Vagina (tissue), 2 donors: ENCODE measurements at regions not wholly inside any gene's neighbourhood (a gene's known extent, or its start where the extent isn't known, plus 50 kb on each side); places are given as distances from the start of the nearest gene placed in this dataset.

Experiments used
- DNase-seq, 2 donors: peaks; one replicate each; pipeline ENCODE4 v3.0.0-alpha.2; 2017; ENCODE audit errors: extremely low spot score in 2 of 2
- H3K27ac ChIP-seq: fragments of 200-600 bp; sonication (generic); one replicate; pipeline ENCODE4 v1.5.1; 2019
- H3K27me3 ChIP-seq: fragments of 200-600 bp; sonication (generic); one replicate; pipeline ENCODE4 v1.5.1; 2019
- H3K36me3 ChIP-seq, 2 donors: fragments of 200-600 bp; sonication (generic); one replicate each; pipeline ENCODE4 v1.5.1; 2017 to 2019
- H3K4me1 ChIP-seq: fragments of 200-600 bp; sonication (generic); one replicate; pipeline ENCODE4 v1.5.1; 2019
- H3K4me3 ChIP-seq, 2 donors: fragments of 200-600 bp; sonication (generic); 1 replicate in 1 of 2; 2 replicates in 1 of 2; pipeline ENCODE4 v1.5.1; 2016 to 2019
- H3K9me3 ChIP-seq: fragments of 200-600 bp; sonication (generic); one replicate; pipeline ENCODE4 v1.5.1; 2019
- CTCF ChIP-seq, 3 experiments: fragments of 450-650 bp in 2 of 3; fragments of 200-600 bp in 1 of 3; sonication (generic) in 1 of 3; IDR thresholded peaks; one replicate each; pipeline ENCODE4 v1.5.1; 2017 to 2019; ENCODE audit warnings: antibody characterized with exemption in 3 of 3, mild to moderate bottlenecking in 2 of 3, moderate library complexity in 2 of 3
- POLR2A ChIP-seq, 2 donors: fragments of 450-650 bp; IDR thresholded peaks; one replicate each; pipeline ENCODE4 v1.6.1; 2017; ENCODE audit warnings: antibody characterized with exemption in 2 of 2, mild to moderate bottlenecking in 2 of 2, moderate library complexity in 2 of 2
- POLR2AphosphoS5 ChIP-seq, 2 donors: sonication (generic); formaldehyde crosslinking; IDR thresholded peaks; one replicate each; pipeline ENCODE4 v1.9.0; 2017; ENCODE audit warnings: antibody characterized with exemption in 2 of 2, mild to moderate bottlenecking in 2 of 2, low read depth in 1 of 2; ENCODE audit not compliant: insufficient read depth in 1 of 2
- intact Hi-C: fragments of 100-400 bp; cut with DNase I; formaldehyde crosslinking; loops from one replicate; pipeline ENCODE4 v1.15.1; 2023

DNA sequence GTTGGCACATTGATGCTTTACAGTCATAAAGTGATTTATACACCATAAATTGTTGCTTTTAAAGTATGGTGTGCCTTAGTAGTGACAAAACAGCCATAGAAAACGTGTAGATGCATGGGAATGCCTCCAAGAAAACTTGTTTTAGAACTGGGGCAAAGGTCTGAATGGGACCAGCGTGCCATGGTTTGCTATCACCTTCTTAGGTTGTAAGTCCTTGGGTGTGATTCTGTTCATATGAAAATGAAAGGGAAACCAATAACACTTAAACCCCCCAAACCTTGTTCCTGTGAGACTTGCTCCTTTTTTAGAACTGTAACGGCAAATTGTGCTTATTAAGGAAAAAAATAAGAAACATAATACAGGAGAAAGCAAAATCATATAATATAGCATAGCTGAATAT is 603.3 kb upstream of the SLITRK6 start:
- intact Hi-C loops: no loop called here
- no peak for DNase-seq
- TF ChIP-seq CTCF (IDR thresholded peaks at IDR 0.05) (no peak), POLR2AphosphoS5 (IDR thresholded peaks at IDR 0.05; ENCODE audit: insufficient read depth in 1 of 2, low read depth in 1 of 2) (no peak), POLR2A (IDR thresholded peaks at IDR 0.05) (no peak)
- Histone ChIP-seq H3K9me3 (no peaks in the 10 kb centered on the region), H3K4me1 (no peaks in the 10 kb centered on the region), H3K27me3 (no peaks in the 10 kb centered on the region), H3K36me3 (no peaks in the 10 kb centered on the region), H3K4me3 (no peak overlapping the region), H3K27ac (no peak overlapping the region)

- H3K4me1 ChIP-seq: no peaks in the 10 kb centered on the region
- no peak for DNase-seq
- H3K4me3 ChIP-seq: no peak overlapping the region
- H3K9me3 ChIP-seq: no peaks in the 10 kb centered on the region
- H3K27ac ChIP-seq: no peak overlapping the region
- no peaks in the 10 kb centered on the region for H3K36me3 ChIP-seq
- H3K27me3 ChIP-seq: no peaks in the 10 kb centered on the region
- intact Hi-C loops: no loop called here
- TF ChIP-seq POLR2A (IDR thresholded peaks at IDR 0.05) (no peak), CTCF (IDR thresholded peaks at IDR 0.05) (no peak), POLR2AphosphoS5 (IDR thresholded peaks at IDR 0.05; ENCODE audit: insufficient read depth in 1 of 2, low read depth in 1 of 2) (no peak)
Observed at GRCh38 chr13:86403181-86403580, 604.0 kb upstream of the SLITRK6 start.

DNA sequence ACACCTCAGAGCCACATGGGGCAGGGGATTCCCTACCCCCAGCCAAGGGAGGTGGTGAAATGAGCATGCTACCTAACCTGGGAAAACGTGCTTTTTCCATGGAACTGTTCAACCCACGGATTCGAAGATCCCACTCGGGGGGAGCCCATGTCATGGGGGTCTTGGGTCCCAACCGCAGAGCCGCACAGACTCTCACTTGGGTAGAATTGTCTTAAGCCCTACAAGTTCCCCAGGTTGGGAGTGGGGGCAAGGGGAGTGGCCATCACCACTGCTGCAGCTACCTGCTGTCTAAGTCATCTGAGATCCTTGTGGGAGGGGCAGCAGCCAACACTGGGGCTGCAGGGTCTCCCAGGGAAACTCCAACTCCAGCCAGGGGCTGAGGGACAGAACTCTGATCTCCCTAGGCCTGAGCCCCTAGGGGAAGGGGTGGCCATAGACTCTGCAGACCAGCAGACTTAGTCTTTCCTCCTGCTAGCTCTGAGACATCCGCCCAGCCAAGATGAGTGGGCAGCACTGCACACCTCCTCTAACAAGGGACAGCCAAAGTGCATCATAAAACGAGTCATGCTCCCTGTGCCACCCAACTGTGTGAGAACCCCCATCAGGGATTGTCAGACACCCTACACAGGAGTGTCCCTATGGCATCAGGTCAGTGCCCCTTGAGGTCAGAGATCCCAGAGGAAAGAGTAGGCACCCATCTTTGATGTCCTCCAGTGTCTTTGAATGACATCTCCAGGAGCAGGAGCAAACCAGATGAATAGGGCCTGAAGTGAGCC is 610.4 kb upstream of the SLITRK6 start:
- Histone ChIP-seq H3K27ac (no peak overlapping the region), H3K9me3 (no peaks in the 10 kb centered on the region), H3K27me3 (no peaks in the 10 kb centered on the region), H3K4me3 (no peak overlapping the region), H3K4me1 (no peaks in the 10 kb centered on the region), H3K36me3 (no peaks in the 10 kb centered on the region)
- intact Hi-C loops: no loop called here
- no peak for TF ChIP-seq POLR2A (IDR thresholded peaks at IDR 0.05)
- TF ChIP-seq POLR2AphosphoS5 (IDR thresholded peaks at IDR 0.05; ENCODE audit: insufficient read depth in 1 of 2, low read depth in 1 of 2): no peak
- TF ChIP-seq CTCF (IDR thresholded peaks at IDR 0.05): no peak
- DNase-seq: no peak

GRCh38 chr13:86425170-86425815 is 626.1 kb upstream of the SLITRK6 start:
- Histone ChIP-seq H3K27ac (no peak overlapping the region), H3K4me3 (no peak overlapping the region), H3K36me3 (no peaks in the 10 kb centered on the region), H3K9me3 (no peaks in the 10 kb centered on the region), H3K27me3 (no peaks in the 10 kb centered on the region), H3K4me1 (no peaks in the 10 kb centered on the region)
- intact Hi-C loops: no loop called here
- DNase-seq: no peak
- TF ChIP-seq POLR2AphosphoS5 (IDR thresholded peaks at IDR 0.05; ENCODE audit: insufficient read depth in 1 of 2, low read depth in 1 of 2) (no peak), CTCF (IDR thresholded peaks at IDR 0.05) (no peak), POLR2A (IDR thresholded peaks at IDR 0.05) (no peak)

DNA sequence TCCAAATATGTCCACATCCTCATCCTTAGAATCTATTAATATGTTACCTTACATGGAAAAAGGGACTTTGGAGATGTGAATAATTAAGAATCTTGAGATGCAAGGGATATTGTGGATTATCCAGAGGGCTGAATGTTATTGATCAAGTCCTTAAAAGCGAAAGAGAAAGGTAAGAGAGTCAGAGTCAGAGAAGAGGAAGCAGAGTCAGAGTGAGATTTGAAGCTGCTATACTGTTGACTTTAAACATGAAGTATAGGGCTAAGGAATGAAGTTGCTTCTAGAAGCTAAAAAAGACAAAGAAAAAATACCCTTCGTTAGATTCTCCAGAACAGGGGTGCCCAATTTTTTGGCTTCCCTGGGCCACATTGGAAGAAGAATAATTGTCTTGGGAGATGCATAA is 627.2 kb upstream of the SLITRK6 start:
- H3K27me3 ChIP-seq: no peaks in the 10 kb centered on the region
- intact Hi-C loops: no loop called here

More for the DNA sequence above, 627.2 kb upstream of the SLITRK6 start:
- Histone ChIP-seq H3K9me3 (no peaks in the 10 kb centered on the region), H3K4me1 (no peaks in the 10 kb centered on the region), H3K27ac (no peak overlapping the region), H3K36me3 (no peaks in the 10 kb centered on the region), H3K4me3 (no peak overlapping the region)
- DNase-seq: no peak
- no peak for TF ChIP-seq CTCF (IDR thresholded peaks at IDR 0.05)
